Stomach (tissue), 4 donors: ENCODE measurements at regions not wholly inside any gene's neighbourhood (a gene's known extent, or its start where the extent isn't known, plus 50 kb on each side); places are given as distances from the start of the nearest gene placed in this dataset.

Experiments used
- EP300 ChIP-seq: sonication (generic); formaldehyde crosslinking; IDR thresholded peaks from one replicate; pipeline ENCODE4 v1.6.1; 2017; ENCODE audit warnings: antibody characterized with exemption
- POLR2A ChIP-seq, 4 donors: fragments of 450-650 bp; IDR thresholded peaks; one replicate each; pipeline ENCODE4 v1.6.1; 2016; ENCODE audit warnings: antibody characterized with exemption in 4 of 4, control low read depth in 2 of 4, mild to moderate bottlenecking in 1 of 4, moderate library complexity in 1 of 4
- POLR2AphosphoS5 ChIP-seq, 3 donors: sonication (generic); formaldehyde crosslinking; IDR thresholded peaks; one replicate each; pipeline ENCODE4 v1.6.1; 2016; ENCODE audit warnings: antibody characterized with exemption in 3 of 3
- TF ChIP-seq, protein P1 (sequence below), 7 experiments: fragments of 450-650 bp in 4 of 7; fragments of 200-600 bp in 3 of 7; sonication (generic) in 3 of 7; IDR thresholded peaks; one replicate each; pipeline ENCODE4 v1.5.1; 2016 to 2019; ENCODE audit warnings: antibody characterized with exemption in 7 of 7, control low read depth in 2 of 7, mild to moderate bottlenecking in 1 of 7

DNA sequence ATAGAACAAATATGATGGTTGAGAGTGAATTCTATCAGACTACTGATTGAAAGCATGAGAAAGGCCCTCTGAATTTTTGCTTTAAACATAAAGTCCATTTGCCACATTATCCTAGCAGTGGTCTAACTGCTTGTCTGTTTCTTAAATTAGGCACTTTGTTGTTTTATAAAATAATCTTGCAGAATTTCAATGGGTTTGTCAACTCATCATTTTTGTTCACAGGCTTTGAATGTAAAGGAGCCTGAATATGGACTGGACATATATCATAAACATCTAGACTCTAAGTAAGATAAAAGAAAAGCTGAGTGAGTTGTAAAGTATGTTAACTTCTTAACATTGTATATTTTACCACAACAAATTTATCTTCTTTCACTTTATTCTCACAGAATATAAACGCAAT, 845.9 kb downstream of the SUCLG1 start:
- TF ChIP-seq, protein P1, sequence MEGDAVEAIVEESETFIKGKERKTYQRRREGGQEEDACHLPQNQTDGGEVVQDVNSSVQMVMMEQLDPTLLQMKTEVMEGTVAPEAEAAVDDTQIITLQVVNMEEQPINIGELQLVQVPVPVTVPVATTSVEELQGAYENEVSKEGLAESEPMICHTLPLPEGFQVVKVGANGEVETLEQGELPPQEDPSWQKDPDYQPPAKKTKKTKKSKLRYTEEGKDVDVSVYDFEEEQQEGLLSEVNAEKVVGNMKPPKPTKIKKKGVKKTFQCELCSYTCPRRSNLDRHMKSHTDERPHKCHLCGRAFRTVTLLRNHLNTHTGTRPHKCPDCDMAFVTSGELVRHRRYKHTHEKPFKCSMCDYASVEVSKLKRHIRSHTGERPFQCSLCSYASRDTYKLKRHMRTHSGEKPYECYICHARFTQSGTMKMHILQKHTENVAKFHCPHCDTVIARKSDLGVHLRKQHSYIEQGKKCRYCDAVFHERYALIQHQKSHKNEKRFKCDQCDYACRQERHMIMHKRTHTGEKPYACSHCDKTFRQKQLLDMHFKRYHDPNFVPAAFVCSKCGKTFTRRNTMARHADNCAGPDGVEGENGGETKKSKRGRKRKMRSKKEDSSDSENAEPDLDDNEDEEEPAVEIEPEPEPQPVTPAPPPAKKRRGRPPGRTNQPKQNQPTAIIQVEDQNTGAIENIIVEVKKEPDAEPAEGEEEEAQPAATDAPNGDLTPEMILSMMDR (IDR thresholded peaks at IDR 0.05) = no peak
- TF ChIP-seq EP300 = no peak
- TF ChIP-seq POLR2A (IDR thresholded peaks at IDR 0.05) = no peak
- no peak for TF ChIP-seq POLR2AphosphoS5 (IDR thresholded peaks at IDR 0.05)
